WI38 (cell line): ENCODE measurements at regions not wholly inside any gene's neighbourhood (a gene's known extent, or its start where the extent isn't known, plus 50 kb on each side); places are given as distances from the start of the nearest gene placed in this dataset.
"Not testable (repeated sequence)": the region's sequence is repeated elsewhere in the genome, so short reads cannot be mapped to it uniquely, and the experiment has no call there.

ENCODE experiments used
- H3K4me3 ChIP-seq: 2 replicates; pipeline ENCODE4 v1.5.1; 2011; ENCODE audit warnings: low read depth, mild to moderate bottlenecking, control low read depth, low read length
- CTCF ChIP-seq: IDR thresholded peaks from 2 replicates; pipeline ENCODE4 v1.5.1; 2012; ENCODE audit warnings: low read depth, mild to moderate bottlenecking, control low read depth, low read length

GRCh38 chr16:48681520-48681919 is 71.5 kb upstream of the N4BP1 start:
- H3K4me3 ChIP-seq, result no peak overlapping the region
- no peak for TF ChIP-seq CTCF

GRCh38 chr16:48680881-48681280 is 70.9 kb upstream of the N4BP1 start:
- no peak for TF ChIP-seq CTCF
- H3K4me3 ChIP-seq, result no peak overlapping the region

GRCh38 chr16:48676836-48677235 is 66.9 kb upstream of the N4BP1 start:
- TF ChIP-seq CTCF, result no peak

GRCh38 chr16:48668184-48668583 is 58.2 kb upstream of the N4BP1 start:
- H3K4me3 ChIP-seq, result not testable (repeated sequence)

More at GRCh38 chr16:48676836-48677235, 66.9 kb upstream of the N4BP1 start:
- no peak overlapping the region for H3K4me3 ChIP-seq

GRCh38 chr16:48659940-48660339 is 50.0 kb upstream of the N4BP1 start:
- no peak for TF ChIP-seq CTCF
- H3K4me3 ChIP-seq, result no peak overlapping the region
